ENCODE measurements at regions not wholly inside any gene's neighbourhood (a gene's known extent, or its start where the extent isn't known, plus 50 kb on each side); places are given as distances from the start of the nearest gene placed in this dataset.

DNA sequence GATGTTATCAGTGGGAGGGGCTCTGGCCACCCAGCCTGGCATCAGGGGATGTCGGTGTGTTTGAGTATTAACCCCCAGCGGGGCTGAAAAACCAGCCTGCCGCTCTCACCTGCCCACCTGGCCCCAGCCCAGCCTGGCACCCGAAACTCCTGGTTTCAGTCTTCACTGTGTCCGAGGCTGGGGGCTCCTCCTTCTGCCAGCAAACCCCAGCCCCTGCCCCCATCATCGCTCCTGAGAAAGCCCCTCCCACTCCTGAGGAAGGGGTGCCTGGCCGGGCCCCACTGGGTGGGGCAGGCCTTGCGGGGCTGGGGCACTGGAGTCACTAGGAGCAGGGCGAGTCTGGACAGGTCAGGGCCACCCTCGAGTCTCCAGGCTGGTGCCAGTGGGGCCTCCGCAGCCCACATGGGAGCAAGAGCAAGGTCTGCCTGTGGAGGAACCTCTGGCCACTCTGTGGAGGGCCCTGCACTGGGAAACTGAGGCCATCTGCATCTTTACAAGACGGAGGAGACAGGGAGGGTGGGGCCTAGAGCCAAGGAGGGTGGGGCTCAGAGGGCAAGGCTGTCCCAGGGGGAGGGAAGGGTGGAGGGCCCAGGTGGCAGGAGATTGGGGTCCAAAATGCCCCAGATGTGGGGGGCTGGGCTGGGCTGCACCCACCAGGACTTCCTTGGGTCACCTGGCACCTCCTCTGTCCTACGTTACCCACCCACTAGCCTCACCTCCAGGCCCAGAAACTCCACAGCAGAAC lies 51.5 kb upstream of the NOTCH1 start:
- no peak for DNase-seq

DNA sequence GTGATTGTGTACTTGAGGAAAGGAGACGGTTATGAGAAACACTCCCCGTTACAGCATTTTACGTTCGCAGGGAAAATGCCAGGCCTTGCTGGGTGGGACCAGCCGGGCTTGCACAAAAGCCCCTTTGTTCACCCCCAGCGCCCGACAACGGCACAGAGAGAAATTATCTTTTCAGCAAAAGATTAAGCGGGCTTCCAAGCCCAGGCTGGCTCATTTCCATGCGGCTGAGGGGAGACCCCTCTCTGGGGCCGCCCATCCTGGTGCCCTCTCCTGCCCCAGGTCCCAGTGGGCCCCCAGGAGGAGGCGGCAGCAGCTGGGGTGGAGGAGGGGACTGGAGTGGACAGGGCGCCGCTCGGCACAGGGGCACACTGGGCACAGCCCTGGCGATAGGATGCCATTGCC lies 50.8 kb upstream of the NOTCH1 start:
- no peak for DNase-seq

- DNase-seq: no peak
Measured at GRCh38 chr9:136596217-136596616, 50.4 kb upstream of the NOTCH1 start.

DNA sequence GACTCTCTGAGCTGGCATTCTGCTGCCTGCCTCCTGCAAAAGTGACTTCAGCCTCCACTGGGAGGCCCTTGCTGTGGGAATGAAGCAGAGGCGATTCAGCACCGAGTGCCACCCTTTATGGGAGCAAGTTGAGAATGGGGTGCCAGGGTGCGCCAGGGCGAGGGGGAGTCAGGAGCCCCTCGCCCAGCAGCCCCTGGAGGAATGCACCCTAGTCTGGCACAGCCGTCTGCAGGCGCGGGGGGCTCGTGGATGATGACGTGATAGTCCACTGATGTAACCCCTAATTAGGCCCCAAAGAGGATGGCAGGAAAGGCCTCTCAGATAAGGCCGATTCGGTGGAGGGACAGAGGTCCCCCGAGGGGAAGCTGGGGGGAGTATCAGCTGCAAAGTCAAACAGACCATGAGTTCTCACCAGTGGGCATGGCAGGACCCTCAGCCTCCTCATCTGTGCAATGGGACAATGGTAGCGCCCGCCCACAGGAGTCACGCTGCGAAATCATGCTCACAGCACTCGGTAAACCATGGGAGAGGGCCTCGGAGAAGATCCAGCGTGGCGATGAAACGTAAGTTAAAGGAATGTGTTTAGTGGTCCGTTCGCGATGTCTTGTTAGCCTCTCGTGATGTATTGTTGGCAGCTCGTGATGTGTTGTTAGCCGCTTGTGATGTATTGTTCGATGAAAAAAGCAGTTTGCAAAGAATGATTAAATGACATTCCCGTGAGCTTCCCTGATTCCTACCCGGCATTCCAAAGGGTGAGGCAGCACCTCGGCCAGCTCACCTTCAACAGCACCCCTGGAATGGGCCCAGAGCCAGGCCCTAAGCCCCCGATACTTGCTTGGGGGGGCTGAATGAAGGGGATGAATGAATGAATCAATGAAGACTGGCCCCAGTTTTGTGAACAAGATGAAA lies 49.7 kb upstream of the NOTCH1 start:
- DNase-seq: no peak
